ENCODE measurements at regions not wholly inside any gene's neighbourhood (a gene's known extent, or its start where the extent isn't known, plus 50 kb on each side); places are given as distances from the start of the nearest gene placed in this dataset.

DNA sequence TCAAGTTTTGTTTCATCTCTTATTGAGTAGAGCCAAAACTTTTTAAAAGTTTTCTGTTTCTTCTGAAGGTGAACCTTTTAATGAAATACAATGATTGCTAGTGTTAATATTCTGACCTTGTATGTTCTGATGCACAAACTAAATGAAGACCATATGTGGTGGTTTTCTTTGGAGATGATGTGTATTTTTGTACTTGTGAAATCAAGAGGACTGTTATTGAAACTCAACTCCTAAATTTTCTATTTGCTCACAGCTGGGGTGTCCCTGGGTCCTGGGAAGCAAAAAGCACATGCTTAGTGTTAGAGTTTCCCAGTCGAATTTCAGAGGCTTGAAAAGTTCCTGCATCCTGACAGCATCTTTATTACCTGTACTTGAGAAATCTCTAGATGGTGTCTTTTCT is 1185.8 kb upstream of the ALCAM start:
- TF ChIP-seq POLR2AphosphoS5 (IDR thresholded peaks at IDR 0.05) (no peak), POLR2A (IDR thresholded peaks at IDR 0.05; ENCODE audit: low read depth) (no peak), EP300 (IDR thresholded peaks at IDR 0.05) (no peak)
- TF ChIP-seq, protein P1, sequence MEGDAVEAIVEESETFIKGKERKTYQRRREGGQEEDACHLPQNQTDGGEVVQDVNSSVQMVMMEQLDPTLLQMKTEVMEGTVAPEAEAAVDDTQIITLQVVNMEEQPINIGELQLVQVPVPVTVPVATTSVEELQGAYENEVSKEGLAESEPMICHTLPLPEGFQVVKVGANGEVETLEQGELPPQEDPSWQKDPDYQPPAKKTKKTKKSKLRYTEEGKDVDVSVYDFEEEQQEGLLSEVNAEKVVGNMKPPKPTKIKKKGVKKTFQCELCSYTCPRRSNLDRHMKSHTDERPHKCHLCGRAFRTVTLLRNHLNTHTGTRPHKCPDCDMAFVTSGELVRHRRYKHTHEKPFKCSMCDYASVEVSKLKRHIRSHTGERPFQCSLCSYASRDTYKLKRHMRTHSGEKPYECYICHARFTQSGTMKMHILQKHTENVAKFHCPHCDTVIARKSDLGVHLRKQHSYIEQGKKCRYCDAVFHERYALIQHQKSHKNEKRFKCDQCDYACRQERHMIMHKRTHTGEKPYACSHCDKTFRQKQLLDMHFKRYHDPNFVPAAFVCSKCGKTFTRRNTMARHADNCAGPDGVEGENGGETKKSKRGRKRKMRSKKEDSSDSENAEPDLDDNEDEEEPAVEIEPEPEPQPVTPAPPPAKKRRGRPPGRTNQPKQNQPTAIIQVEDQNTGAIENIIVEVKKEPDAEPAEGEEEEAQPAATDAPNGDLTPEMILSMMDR (IDR thresholded peaks at IDR 0.05), result no peak
